WTC11 (cell line): ENCODE measurements at regions not wholly inside any gene's neighbourhood (a gene's known extent, or its start where the extent isn't known, plus 50 kb on each side); places are given as distances from the start of the nearest gene placed in this dataset.

Experiments used
- ATAC-seq: fragments of 200-7000 bp; cut with Tn5 transposase; 2 replicates; pipeline ENCODE4 v1.10.0; 2021; ENCODE audit warnings: mild to moderate bottlenecking, moderate library complexity
- CTCF ChIA-PET: fragments of 300-600 bp; sonication (Branson Sonifier 250); formaldehyde crosslinking; loops from one replicate; lab custom pipeline; 2021; ENCODE audit warnings: antibody characterized with exemption; lab: Charles Lee
- POLR2A ChIA-PET: fragments of 350-600 bp; sonication (Branson Sonifier 250); formaldehyde crosslinking; loops from one replicate; lab custom pipeline; 2021; ENCODE audit warnings: antibody characterized with exemption; lab: Charles Lee
- DNase-seq: peaks from one replicate; pipeline ENCODE4 v3.0.0; 2021; ENCODE audit warnings: low spot score
- H3K27ac Mint-ChIP-seq: 2 replicates; pipeline ENCODE4 v1.8.0; 2021; ENCODE audit warnings: mixed read lengths
- H3K27me3 Mint-ChIP-seq: 2 replicates; pipeline ENCODE4 v1.8.0; 2021; ENCODE audit warnings: low read depth, mild to moderate bottlenecking, moderate library complexity, mixed read lengths
- H3K36me3 Mint-ChIP-seq: 2 replicates; pipeline ENCODE4 v1.8.0; 2021; ENCODE audit warnings: mixed read lengths
- H3K4me1 Mint-ChIP-seq: 2 replicates; pipeline ENCODE4 v1.8.0; 2022; ENCODE audit warnings: mixed read lengths
- H3K4me3 Mint-ChIP-seq: 2 replicates; pipeline ENCODE4 v1.8.0; 2021; ENCODE audit warnings: mild to moderate bottlenecking, moderate library complexity, mixed read lengths
- H3K9me3 Mint-ChIP-seq: 2 replicates; pipeline ENCODE4 v1.8.0; 2021; ENCODE audit warnings: mixed read lengths
- CREB1 ChIP-seq: sonication (generic); formaldehyde crosslinking; IDR thresholded peaks from 2 replicates; pipeline ENCODE4 v1.8.0; 2023; ENCODE audit warnings: mild to moderate bottlenecking, missing genetic modification reagents
- ELF4 ChIP-seq: sonication (generic); formaldehyde crosslinking; IDR thresholded peaks from 2 replicates; pipeline ENCODE4 v1.8.1; 2022; ENCODE audit warnings: low read depth, mild to moderate bottlenecking, moderate library complexity, missing genetic modification reagents
- FOXK1 ChIP-seq: sonication (generic); formaldehyde crosslinking; IDR thresholded peaks from 2 replicates; pipeline ENCODE4 v1.8.0; 2022; ENCODE audit warnings: mild to moderate bottlenecking, moderate library complexity, missing genetic modification reagents
- GABPB1 ChIP-seq: sonication (generic); formaldehyde crosslinking; IDR thresholded peaks from 2 replicates; pipeline ENCODE4 v1.8.1; 2023; ENCODE audit warnings: mild to moderate bottlenecking, missing genetic modification reagents
- GTF2I ChIP-seq: fragments of 250-450 bp; sonication (Bioruptor Pico); conservative IDR thresholded peaks from 2 replicates; pipeline ENCODE4 v1.4.0; 2021; ENCODE audit warnings: mild to moderate bottlenecking
- JAZF1 ChIP-seq: fragments of 250-450 bp; sonication (Bioruptor Pico); IDR thresholded peaks from 2 replicates; pipeline ENCODE4 v1.9.0; 2021; ENCODE audit warnings: moderate library complexity, mild to moderate bottlenecking, inconsistent platforms
- JUN ChIP-seq: sonication (generic); formaldehyde crosslinking; IDR thresholded peaks from 2 replicates; pipeline ENCODE4 v1.8.0; 2023; ENCODE audit warnings: mild to moderate bottlenecking, missing genetic modification reagents
- NFYB ChIP-seq: sonication (generic); formaldehyde crosslinking; conservative IDR thresholded peaks from 2 replicates; pipeline ENCODE4 v1.8.0; 2022; ENCODE audit warnings: low read depth, missing genetic modification reagents
- OVOL2 ChIP-seq: fragments of 250-450 bp; sonication (Bioruptor Pico); IDR thresholded peaks from 2 replicates; pipeline ENCODE4 v1.9.0; 2021; ENCODE audit warnings: mild to moderate bottlenecking, borderline replicate concordance
- PREB ChIP-seq: sonication (generic); formaldehyde crosslinking; IDR thresholded peaks from 2 replicates; pipeline ENCODE4 v1.8.1; 2022; ENCODE audit warnings: mild to moderate bottlenecking, missing genetic modification reagents, moderate library complexity, borderline replicate concordance
- SMAD4 ChIP-seq: sonication (generic); formaldehyde crosslinking; IDR thresholded peaks from 2 replicates; pipeline ENCODE4 v1.8.0; 2022; ENCODE audit warnings: mild to moderate bottlenecking, missing genetic modification reagents
- SP1 ChIP-seq: sonication (generic); formaldehyde crosslinking; conservative IDR thresholded peaks from 2 replicates; pipeline ENCODE4 v1.8.1; 2022; ENCODE audit warnings: missing genetic modification reagents
- ZBTB21 ChIP-seq: sonication (generic); formaldehyde crosslinking; IDR thresholded peaks from 2 replicates; pipeline ENCODE4 v1.8.1; 2023; ENCODE audit warnings: mild to moderate bottlenecking, missing genetic modification reagents, borderline replicate concordance
- ZNF138 ChIP-seq: sonication (generic); formaldehyde crosslinking; conservative IDR thresholded peaks from 2 replicates; pipeline ENCODE4 v1.8.1; 2022; ENCODE audit warnings: mild to moderate bottlenecking, moderate library complexity, missing genetic modification reagents
- ZNF396 ChIP-seq: fragments of 250-450 bp; sonication (Bioruptor Pico); IDR thresholded peaks from 2 replicates; pipeline ENCODE4 v1.8.0; 2021; ENCODE audit warnings: mild to moderate bottlenecking, moderate library complexity, borderline replicate concordance
- ZNF423 ChIP-seq: fragments of 250-450 bp; sonication (Bioruptor Pico); IDR thresholded peaks from 2 replicates; pipeline ENCODE4 v2.1.2; 2022; ENCODE audit warnings: mild to moderate bottlenecking, moderate library complexity
- ZNF532 ChIP-seq: fragments of 250-450 bp; sonication (Bioruptor Pico); IDR thresholded peaks from 2 replicates; pipeline ENCODE4 v1.9.0; 2021; ENCODE audit warnings: mild to moderate bottlenecking, borderline replicate concordance
- ZNF671 ChIP-seq: fragments of 250-450 bp; sonication (Bioruptor Pico); IDR thresholded peaks from 2 replicates; pipeline ENCODE4 v1.8.0; 2021; ENCODE audit warnings: mild to moderate bottlenecking
- TF ChIP-seq, protein P1 (sequence below): sonication (generic); formaldehyde crosslinking; IDR thresholded peaks from 2 replicates; pipeline ENCODE4 v1.8.0; 2023; ENCODE audit warnings: mild to moderate bottlenecking, missing genetic modification reagents
- TF ChIP-seq, protein P2 (sequence below): sonication (generic); formaldehyde crosslinking; IDR thresholded peaks from 2 replicates; pipeline ENCODE4 v1.8.1; 2022; ENCODE audit warnings: mild to moderate bottlenecking, moderate library complexity, missing genetic modification reagents
- TF ChIP-seq, protein P3 (sequence below): fragments of 250-450 bp; sonication (Bioruptor Pico); IDR thresholded peaks from 2 replicates; pipeline ENCODE4 v1.8.0; 2021; ENCODE audit warnings: mild to moderate bottlenecking

- peak; percentile 71 for ATAC-seq
- ChIA-PET POLR2A (no interaction called here), CTCF (interaction anchor here (1.2 kb wide), 1 partner anchor 100 kb away, joined by 3 read pairs; no protein-coding TSS in a partner anchor)
- Mint-ChIP-seq H3K27ac (no peak overlapping the region), H3K4me3 (no peak overlapping the region), H3K4me1 (no peaks in the 10 kb centered on the region), H3K9me3 (peaks cover 54% of the 10 kb centered on the region), H3K36me3 (peaks cover 30% of the 10 kb centered on the region), H3K27me3 (peaks cover 4% of the 10 kb centered on the region; the same call in 1 of the 2 replicates)
- TF ChIP-seq ZNF138 (CRISPR knock-in tag), result no peak
- no peak for TF ChIP-seq ZNF423 (CRISPR knock-in tag)
- no peak for TF ChIP-seq ZNF396 (CRISPR knock-in tag)
- TF ChIP-seq, protein P1, sequence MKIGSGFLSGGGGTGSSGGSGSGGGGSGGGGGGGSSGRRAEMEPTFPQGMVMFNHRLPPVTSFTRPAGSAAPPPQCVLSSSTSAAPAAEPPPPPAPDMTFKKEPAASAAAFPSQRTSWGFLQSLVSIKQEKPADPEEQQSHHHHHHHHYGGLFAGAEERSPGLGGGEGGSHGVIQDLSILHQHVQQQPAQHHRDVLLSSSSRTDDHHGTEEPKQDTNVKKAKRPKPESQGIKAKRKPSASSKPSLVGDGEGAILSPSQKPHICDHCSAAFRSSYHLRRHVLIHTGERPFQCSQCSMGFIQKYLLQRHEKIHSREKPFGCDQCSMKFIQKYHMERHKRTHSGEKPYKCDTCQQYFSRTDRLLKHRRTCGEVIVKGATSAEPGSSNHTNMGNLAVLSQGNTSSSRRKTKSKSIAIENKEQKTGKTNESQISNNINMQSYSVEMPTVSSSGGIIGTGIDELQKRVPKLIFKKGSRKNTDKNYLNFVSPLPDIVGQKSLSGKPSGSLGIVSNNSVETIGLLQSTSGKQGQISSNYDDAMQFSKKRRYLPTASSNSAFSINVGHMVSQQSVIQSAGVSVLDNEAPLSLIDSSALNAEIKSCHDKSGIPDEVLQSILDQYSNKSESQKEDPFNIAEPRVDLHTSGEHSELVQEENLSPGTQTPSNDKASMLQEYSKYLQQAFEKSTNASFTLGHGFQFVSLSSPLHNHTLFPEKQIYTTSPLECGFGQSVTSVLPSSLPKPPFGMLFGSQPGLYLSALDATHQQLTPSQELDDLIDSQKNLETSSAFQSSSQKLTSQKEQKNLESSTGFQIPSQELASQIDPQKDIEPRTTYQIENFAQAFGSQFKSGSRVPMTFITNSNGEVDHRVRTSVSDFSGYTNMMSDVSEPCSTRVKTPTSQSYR (CRISPR knock-in tag), result no peak
- no peak for TF ChIP-seq SP1 (CRISPR knock-in tag)
- no peak for TF ChIP-seq JAZF1 (CRISPR knock-in tag)
- no peak for TF ChIP-seq ZNF671
- TF ChIP-seq GABPB1 (CRISPR knock-in tag), result no peak
- no peak for TF ChIP-seq CREB1
- TF ChIP-seq ELF4 (CRISPR knock-in tag), result no peak
- no peak for TF ChIP-seq ZBTB21 (CRISPR knock-in tag)
- DNase-seq, result peak; percentile 10
Observed at GRCh38 chr17:52376137-52376536, 217.6 kb upstream of the CA10 start.

DNA sequence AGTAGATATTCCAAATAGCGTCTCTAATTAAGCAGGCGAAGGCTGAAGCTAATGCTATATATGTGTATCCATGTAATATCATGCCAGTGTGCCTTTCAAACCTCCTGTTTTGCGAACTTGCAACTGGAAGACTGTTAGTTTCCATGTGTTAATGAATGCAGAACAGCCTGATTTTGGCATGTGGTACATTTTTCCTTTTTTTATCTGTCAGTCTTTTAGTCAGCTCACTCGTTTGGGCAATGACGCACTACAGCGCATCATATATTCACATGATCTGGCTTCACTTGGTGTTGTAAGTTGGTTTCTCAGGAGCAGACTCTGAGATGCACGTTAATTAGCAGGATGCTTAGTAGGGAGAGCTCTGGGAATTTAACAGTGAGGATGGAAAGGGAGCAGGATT lies 210.4 kb upstream of the CA10 start:
- no peak overlapping the region for H3K4me3 Mint-ChIP-seq
- H3K9me3 Mint-ChIP-seq, result peaks cover 69% of the 10 kb centered on the region
- ChIA-PET POLR2A (no interaction called here), CTCF (no interaction called here)
- peaks cover 33% of the 10 kb centered on the region for H3K36me3 Mint-ChIP-seq
- no peak for DNase-seq
- no peak for TF ChIP-seq NFYB (CRISPR knock-in tag)
- TF ChIP-seq FOXK1 (CRISPR knock-in tag), result no peak
- no peak for TF ChIP-seq ZNF532 (CRISPR knock-in tag)
- TF ChIP-seq OVOL2 (CRISPR knock-in tag), result no peak
- H3K27me3 Mint-ChIP-seq, result 0 out of 2 replicates have a peak, but pooled peaks cover 4% of the 10 kb centered on the region
- ATAC-seq, result no peak
- H3K27ac Mint-ChIP-seq, result no peak overlapping the region
- no peaks in the 10 kb centered on the region for H3K4me1 Mint-ChIP-seq

- CTCF ChIA-PET, result no interaction called here
Observed at GRCh38 chr17:52357854-52358253, 199.3 kb upstream of the CA10 start.

More at GRCh38 chr17:52357854-52358253, 199.3 kb upstream of the CA10 start:
- H3K9me3 Mint-ChIP-seq, result peaks cover 64% of the 10 kb centered on the region
- no peaks in the 10 kb centered on the region for H3K4me1 Mint-ChIP-seq
- no peak overlapping the region for H3K4me3 Mint-ChIP-seq
- peaks cover 14% of the 10 kb centered on the region for H3K27me3 Mint-ChIP-seq
- H3K27ac Mint-ChIP-seq, result no peak overlapping the region
- ATAC-seq, result no peak
- POLR2A ChIA-PET, result no interaction called here
- TF ChIP-seq, protein P2, sequence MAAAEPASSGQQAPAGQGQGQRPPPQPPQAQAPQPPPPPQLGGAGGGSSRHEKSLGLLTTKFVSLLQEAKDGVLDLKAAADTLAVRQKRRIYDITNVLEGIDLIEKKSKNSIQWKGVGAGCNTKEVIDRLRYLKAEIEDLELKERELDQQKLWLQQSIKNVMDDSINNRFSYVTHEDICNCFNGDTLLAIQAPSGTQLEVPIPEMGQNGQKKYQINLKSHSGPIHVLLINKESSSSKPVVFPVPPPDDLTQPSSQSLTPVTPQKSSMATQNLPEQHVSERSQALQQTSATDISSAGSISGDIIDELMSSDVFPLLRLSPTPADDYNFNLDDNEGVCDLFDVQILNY (CRISPR knock-in tag), result no peak
- TF ChIP-seq SMAD4, result no peak
- TF ChIP-seq JUN (CRISPR knock-in tag), result no peak
- TF ChIP-seq PREB (CRISPR knock-in tag), result no peak
- TF ChIP-seq, protein P3, sequence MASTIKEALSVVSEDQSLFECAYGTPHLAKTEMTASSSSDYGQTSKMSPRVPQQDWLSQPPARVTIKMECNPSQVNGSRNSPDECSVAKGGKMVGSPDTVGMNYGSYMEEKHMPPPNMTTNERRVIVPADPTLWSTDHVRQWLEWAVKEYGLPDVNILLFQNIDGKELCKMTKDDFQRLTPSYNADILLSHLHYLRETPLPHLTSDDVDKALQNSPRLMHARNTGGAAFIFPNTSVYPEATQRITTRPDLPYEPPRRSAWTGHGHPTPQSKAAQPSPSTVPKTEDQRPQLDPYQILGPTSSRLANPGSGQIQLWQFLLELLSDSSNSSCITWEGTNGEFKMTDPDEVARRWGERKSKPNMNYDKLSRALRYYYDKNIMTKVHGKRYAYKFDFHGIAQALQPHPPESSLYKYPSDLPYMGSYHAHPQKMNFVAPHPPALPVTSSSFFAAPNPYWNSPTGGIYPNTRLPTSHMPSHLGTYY (CRISPR knock-in tag), result no peak
- TF ChIP-seq GTF2I (CRISPR knock-in tag), result no peak
- TF ChIP-seq NFYB (CRISPR knock-in tag), result no peak
- DNase-seq, result no peak
- H3K36me3 Mint-ChIP-seq, result peaks cover 43% of the 10 kb centered on the region
